ENCODE measurements at regions not wholly inside any gene's neighbourhood (a gene's known extent, or its start where the extent isn't known, plus 50 kb on each side); places are given as distances from the start of the nearest gene placed in this dataset.

DNA sequence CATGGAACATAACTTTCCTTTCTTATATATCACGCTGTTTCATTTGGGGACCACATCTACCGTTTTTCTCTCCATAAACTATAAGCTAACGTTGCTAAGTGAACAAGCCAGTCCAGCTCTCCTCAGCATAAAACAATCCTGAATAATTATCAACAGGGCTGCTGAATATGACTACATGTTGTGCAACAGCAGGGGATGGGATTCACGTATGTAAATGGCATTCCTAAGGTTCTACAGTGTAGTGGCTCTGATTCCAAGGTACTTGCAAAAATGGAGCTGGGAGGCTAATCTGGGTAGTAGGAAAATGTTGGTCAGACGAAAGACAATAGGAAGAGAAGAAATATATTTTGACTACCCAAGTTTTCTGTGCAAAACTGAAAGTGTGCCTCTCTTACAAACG lies 262.8 kb downstream of the RWDD3 start:
- Histone ChIP-seq H3K27ac (replicated peaks in 1 of 4) (no peak overlapping the region), H3K36me3 (no peaks in the 10 kb centered on the region), H3K27me3 (no peaks in the 10 kb centered on the region), H3K9me3 (no peaks in the 10 kb centered on the region), H3K4me1 (no peaks in the 10 kb centered on the region), H3K4me3 (no peak overlapping the region)
- intact Hi-C loops (cut with DNase I), result no loop called here
- TF ChIP-seq POLR2AphosphoS5 (IDR thresholded peaks at IDR 0.05), result no peak
- TF ChIP-seq POLR2A (IDR thresholded peaks at IDR 0.05; ENCODE audit: low read depth), result no peak
- TF ChIP-seq, protein P1, sequence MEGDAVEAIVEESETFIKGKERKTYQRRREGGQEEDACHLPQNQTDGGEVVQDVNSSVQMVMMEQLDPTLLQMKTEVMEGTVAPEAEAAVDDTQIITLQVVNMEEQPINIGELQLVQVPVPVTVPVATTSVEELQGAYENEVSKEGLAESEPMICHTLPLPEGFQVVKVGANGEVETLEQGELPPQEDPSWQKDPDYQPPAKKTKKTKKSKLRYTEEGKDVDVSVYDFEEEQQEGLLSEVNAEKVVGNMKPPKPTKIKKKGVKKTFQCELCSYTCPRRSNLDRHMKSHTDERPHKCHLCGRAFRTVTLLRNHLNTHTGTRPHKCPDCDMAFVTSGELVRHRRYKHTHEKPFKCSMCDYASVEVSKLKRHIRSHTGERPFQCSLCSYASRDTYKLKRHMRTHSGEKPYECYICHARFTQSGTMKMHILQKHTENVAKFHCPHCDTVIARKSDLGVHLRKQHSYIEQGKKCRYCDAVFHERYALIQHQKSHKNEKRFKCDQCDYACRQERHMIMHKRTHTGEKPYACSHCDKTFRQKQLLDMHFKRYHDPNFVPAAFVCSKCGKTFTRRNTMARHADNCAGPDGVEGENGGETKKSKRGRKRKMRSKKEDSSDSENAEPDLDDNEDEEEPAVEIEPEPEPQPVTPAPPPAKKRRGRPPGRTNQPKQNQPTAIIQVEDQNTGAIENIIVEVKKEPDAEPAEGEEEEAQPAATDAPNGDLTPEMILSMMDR (IDR thresholded peaks at IDR 0.05), result no peak
- TF ChIP-seq EP300 (IDR thresholded peaks at IDR 0.05), result no peak
- 87% methylated on average over 6 of the region's 6 CpGs for WGBS
- no peak for DNase-seq (ENCODE audit: extremely low spot score)

DNA sequence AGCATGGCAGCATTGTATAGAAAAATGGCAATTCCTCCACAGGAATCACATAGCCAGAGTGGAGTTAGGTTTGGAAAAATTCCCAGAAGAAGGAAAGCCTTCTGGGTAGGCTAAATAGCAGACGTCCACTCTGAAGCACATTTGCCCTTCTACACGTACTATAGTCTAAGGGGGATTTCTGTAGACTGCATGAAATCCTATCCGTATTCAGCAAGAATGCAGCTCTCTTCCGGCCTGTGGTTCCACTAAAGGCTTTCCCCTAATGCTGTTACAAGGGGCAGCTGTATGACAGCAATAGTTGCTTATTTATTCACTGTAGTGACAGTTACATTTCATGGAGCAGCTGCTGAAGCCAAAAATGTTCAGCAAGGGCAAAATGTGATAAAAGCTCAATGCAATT lies 263.6 kb downstream of the RWDD3 start:
- H3K27me3 ChIP-seq, result no peaks in the 10 kb centered on the region
- no peaks in the 10 kb centered on the region for H3K36me3 ChIP-seq
- intact Hi-C loops (cut with DNase I), result no loop called here
- 89% methylated on average over 4 of the region's 4 CpGs for WGBS
- no peak overlapping the region for H3K27ac ChIP-seq (replicated peaks in 1 of 4)
- H3K4me1 ChIP-seq, result no peaks in the 10 kb centered on the region
- H3K9me3 ChIP-seq, result no peaks in the 10 kb centered on the region
- H3K4me3 ChIP-seq, result no peak overlapping the region
- DNase-seq (ENCODE audit: extremely low spot score), result no peak
- TF ChIP-seq EP300 (IDR thresholded peaks at IDR 0.05) (no peak), POLR2A (IDR thresholded peaks at IDR 0.05; ENCODE audit: low read depth) (no peak), POLR2AphosphoS5 (IDR thresholded peaks at IDR 0.05) (no peak)
- TF ChIP-seq, protein P1 (IDR thresholded peaks at IDR 0.05), result no peak

DNA sequence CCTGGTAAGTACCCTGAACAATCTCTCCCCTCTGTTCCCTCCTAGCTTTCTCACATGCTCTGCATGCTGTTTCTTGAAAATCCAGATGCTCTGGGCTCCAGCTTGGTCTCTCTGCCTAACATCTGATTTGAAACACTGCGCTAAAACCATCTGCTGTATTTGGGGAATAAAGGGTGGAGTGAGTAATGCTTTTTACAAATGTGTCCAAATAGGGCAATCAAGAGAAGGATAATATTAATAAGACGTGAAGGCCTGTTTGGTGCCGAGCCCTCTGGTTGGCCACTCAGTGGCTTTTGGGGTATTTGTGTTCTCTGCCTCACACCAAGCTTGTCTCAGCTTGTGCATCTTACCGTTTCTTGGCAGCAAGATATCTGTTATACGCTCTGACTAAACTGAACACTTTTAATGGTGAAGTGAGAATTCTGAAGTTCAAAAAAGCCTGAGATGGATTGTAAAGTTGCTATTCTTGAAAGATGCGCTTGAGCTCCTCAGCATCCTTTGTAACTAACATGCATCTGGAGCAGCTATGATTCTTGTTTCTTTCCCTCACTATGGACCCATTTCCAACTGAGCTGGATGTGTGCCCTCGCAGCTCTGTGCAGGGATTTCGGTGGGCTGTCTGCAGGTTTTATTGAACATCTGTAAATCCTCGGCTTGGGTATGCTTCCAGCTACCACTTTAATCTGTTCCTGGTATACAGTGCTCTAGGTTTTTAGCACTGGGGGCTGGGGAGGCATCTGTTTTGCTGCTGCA lies 269.4 kb downstream of the RWDD3 start:
- no peaks in the 10 kb centered on the region for H3K9me3 ChIP-seq
- H3K27me3 ChIP-seq, result no peaks in the 10 kb centered on the region
- no peaks in the 10 kb centered on the region for H3K36me3 ChIP-seq
- H3K4me3 ChIP-seq, result no peak overlapping the region
- 77% methylated on average over 9 of the region's 9 CpGs for WGBS
- H3K4me1 ChIP-seq, result no peaks in the 10 kb centered on the region
- intact Hi-C loops (cut with DNase I), result no loop called here
- no peak for DNase-seq (ENCODE audit: extremely low spot score)
- TF ChIP-seq POLR2A (IDR thresholded peaks at IDR 0.05; ENCODE audit: low read depth) (no peak), EP300 (IDR thresholded peaks at IDR 0.05) (no peak), POLR2AphosphoS5 (IDR thresholded peaks at IDR 0.05) (no peak)
- TF ChIP-seq, protein P1 (IDR thresholded peaks at IDR 0.05), result no peak
- H3K27ac ChIP-seq (replicated peaks in 1 of 4), result no peak overlapping the region

DNA sequence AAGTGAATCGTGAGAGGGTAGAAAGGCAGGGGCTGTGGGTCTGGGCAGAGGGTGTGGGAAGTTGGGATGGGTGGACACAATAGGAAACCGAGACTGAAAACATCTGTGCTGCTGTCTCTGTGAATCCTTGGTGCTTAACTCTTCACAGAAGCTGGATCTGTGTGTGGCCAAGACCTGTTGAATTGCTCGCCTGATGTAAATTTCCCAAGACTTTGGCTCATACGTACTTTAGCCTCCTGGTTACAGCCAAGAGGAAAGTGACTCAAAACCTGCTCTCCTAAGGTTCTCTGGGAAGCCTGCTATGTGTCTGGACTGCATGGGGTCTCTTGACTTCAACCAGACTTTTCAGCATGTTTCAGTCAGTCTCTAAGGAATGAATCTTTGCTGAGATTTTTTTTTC lies 270.3 kb downstream of the RWDD3 start:
- intact Hi-C loops (cut with DNase I), result no loop called here
- Histone ChIP-seq H3K27me3 (no peaks in the 10 kb centered on the region), H3K36me3 (no peaks in the 10 kb centered on the region), H3K4me1 (no peaks in the 10 kb centered on the region), H3K4me3 (no peak overlapping the region), H3K9me3 (no peaks in the 10 kb centered on the region), H3K27ac (replicated peaks in 1 of 4) (no peak overlapping the region)
- 75% methylated on average over 4 of the region's 4 CpGs for WGBS
- TF ChIP-seq POLR2A (IDR thresholded peaks at IDR 0.05; ENCODE audit: low read depth), result no peak
- TF ChIP-seq POLR2AphosphoS5 (IDR thresholded peaks at IDR 0.05), result no peak
- TF ChIP-seq, protein P1 (IDR thresholded peaks at IDR 0.05), result no peak
- no peak for TF ChIP-seq EP300 (IDR thresholded peaks at IDR 0.05)
- DNase-seq (ENCODE audit: extremely low spot score), result no peak
